ENCODE measurements at regions not wholly inside any gene's neighbourhood (a gene's known extent, or its start where the extent isn't known, plus 50 kb on each side); places are given as distances from the start of the nearest gene placed in this dataset.

GRCh38 chr13:65856431-65856830 is 1373.7 kb downstream of the PCDH9 start:
- TF ChIP-seq CTCF (IDR thresholded peaks at IDR 0.05 in 4 of 5, conservative IDR thresholded peaks at IDR 0.05 in 1 of 5) (no peak), POLR2A (IDR thresholded peaks at IDR 0.05) (no peak)

Data from gastrocnemius medialis (tissue), 4 donors.